ENCODE measurements at regions not wholly inside any gene's neighbourhood (a gene's known extent, or its start where the extent isn't known, plus 50 kb on each side); places are given as distances from the start of the nearest gene placed in this dataset.

DNA sequence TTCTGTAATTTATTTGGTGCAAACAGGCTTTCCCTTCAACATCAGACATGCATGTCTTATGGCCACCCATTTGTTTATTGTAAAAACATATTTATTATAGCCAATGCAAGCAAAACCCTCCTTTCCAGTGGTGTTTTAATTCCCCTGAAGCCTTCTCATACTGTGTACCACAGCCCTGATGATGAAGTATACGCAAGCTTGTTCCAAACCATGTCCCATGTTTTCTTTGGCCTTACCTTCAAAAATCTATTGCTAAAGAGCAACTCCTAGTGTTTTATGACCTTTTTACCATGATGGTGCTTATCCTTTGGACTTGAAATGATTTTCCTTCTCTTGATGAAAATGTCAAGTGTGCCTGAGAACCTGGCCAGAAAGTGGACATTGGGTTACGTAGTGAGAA is 85.9 kb upstream of the CCDC91 start:
- Histone ChIP-seq H3K56ac (ENCODE audit: insufficient read length, low read depth, low read length) (no peak overlapping the region), H4K8ac (replicated peaks; ENCODE audit: insufficient read length, low read depth, low read length) (no peak overlapping the region), H2AFZ (ENCODE audit: low read length) (no peak overlapping the region), H2BK5ac (ENCODE audit: insufficient read length, low read length) (no peak overlapping the region), H3K4ac (ENCODE audit: low read depth, low read length) (no peak overlapping the region), H4K91ac (ENCODE audit: insufficient read length, low read depth, low read length) (no peak overlapping the region), H4K20me1 (ENCODE audit: control insufficient read depth, insufficient read depth, insufficient read length) (no peaks in the 10 kb centered on the region), H3K23me2 (ENCODE audit: insufficient read length, low read depth, low read length, poor library complexity, severe bottlenecking) (no peaks in the 10 kb centered on the region), H3K14ac (ENCODE audit: insufficient read depth, low read length) (no peak overlapping the region), H4K5ac (ENCODE audit: insufficient read length, low read depth, low read length) (no peak overlapping the region), H3K4me1 (ENCODE audit: insufficient read depth, low read length) (no peaks in the 10 kb centered on the region), H2AK5ac (ENCODE audit: insufficient read length, low read length) (no peak overlapping the region), H3K18ac (ENCODE audit: insufficient read length, low read depth, low read length) (no peak overlapping the region), H3K9ac (ENCODE audit: extremely low read depth, insufficient read length, low read length) (no peak overlapping the region), H3K23ac (ENCODE audit: insufficient read length, low read depth, low read length) (no peak overlapping the region), H3K27ac (ENCODE audit: insufficient read length, low read depth, low read length) (no peak overlapping the region), H2BK120ac (ENCODE audit: low read depth, low read length, poor library complexity, severe bottlenecking) (no peak overlapping the region), H2BK15ac (ENCODE audit: low read depth, low read length) (no peak overlapping the region), H3K4me2 (ENCODE audit: insufficient read depth, insufficient read length, low read length) (no peak overlapping the region), H2BK20ac (ENCODE audit: low read depth, low read length, poor library complexity, severe bottlenecking) (no peak overlapping the region), H3K9me3 (ENCODE audit: control insufficient read depth, low read depth, low read length) (no peaks in the 10 kb centered on the region), H3K27me3 (ENCODE audit: insufficient read depth, low read length) (no peaks in the 10 kb centered on the region), H3K79me1 (ENCODE audit: insufficient read depth, low read depth, low read length, poor library complexity, severe bottlenecking) (no peaks in the 10 kb centered on the region), H2BK12ac (ENCODE audit: insufficient read length, low read depth, low read length) (no peak overlapping the region), H3T11ph (ENCODE audit: low read length) (no peak overlapping the region), H3K79me2 (ENCODE audit: insufficient read depth, low read length) (no peaks in the 10 kb centered on the region)
- Mint-ChIP-seq H3K4me1 (no peaks in the 10 kb centered on the region), H3K9me3 (no peaks in the 10 kb centered on the region), H3K27me3 (ENCODE audit: low read depth) (no peaks in the 10 kb centered on the region), H3K36me3 (ENCODE audit: insufficient read depth in 1 of 3, low read depth in 3 of 3) (no peaks in the 10 kb centered on the region), H3K27ac (no peak overlapping the region), H3K4me3 (no peak overlapping the region)
- DNase-seq = no peak
- no CpG with 5 or more reads among the region's 2 CpGs for WGBS (ENCODE audit: extremely low coverage, insufficient read length, low lambda C conversion rate)
- TF ChIP-seq, protein P1, sequence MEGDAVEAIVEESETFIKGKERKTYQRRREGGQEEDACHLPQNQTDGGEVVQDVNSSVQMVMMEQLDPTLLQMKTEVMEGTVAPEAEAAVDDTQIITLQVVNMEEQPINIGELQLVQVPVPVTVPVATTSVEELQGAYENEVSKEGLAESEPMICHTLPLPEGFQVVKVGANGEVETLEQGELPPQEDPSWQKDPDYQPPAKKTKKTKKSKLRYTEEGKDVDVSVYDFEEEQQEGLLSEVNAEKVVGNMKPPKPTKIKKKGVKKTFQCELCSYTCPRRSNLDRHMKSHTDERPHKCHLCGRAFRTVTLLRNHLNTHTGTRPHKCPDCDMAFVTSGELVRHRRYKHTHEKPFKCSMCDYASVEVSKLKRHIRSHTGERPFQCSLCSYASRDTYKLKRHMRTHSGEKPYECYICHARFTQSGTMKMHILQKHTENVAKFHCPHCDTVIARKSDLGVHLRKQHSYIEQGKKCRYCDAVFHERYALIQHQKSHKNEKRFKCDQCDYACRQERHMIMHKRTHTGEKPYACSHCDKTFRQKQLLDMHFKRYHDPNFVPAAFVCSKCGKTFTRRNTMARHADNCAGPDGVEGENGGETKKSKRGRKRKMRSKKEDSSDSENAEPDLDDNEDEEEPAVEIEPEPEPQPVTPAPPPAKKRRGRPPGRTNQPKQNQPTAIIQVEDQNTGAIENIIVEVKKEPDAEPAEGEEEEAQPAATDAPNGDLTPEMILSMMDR (conservative IDR thresholded peaks at IDR 0.05) = no peak

Data from H9 (cell line).